Endothelial cell (in vitro differentiated cells): ENCODE measurements at regions not wholly inside any gene's neighbourhood (a gene's known extent, or its start where the extent isn't known, plus 50 kb on each side); places are given as distances from the start of the nearest gene placed in this dataset.

Experiments
- DNase-seq: peaks from one replicate; pipeline ENCODE4 v3.0.0; 2021; ENCODE audit warnings: low spot score
- H3K27ac Mint-ChIP-seq: one replicate; pipeline ENCODE4 v1.8.0; 2021; ENCODE audit warnings: mixed read lengths, inconsistent platforms; ENCODE audit not compliant: unreplicated experiment
- H3K27me3 Mint-ChIP-seq: one replicate; pipeline ENCODE4 v1.8.0; 2021; ENCODE audit warnings: mild to moderate bottlenecking, moderate library complexity, mixed read lengths, inconsistent platforms; ENCODE audit not compliant: unreplicated experiment
- H3K36me3 Mint-ChIP-seq: one replicate; pipeline ENCODE4 v1.8.0; 2021; ENCODE audit warnings: mild to moderate bottlenecking, low read depth, mixed read lengths, inconsistent platforms; ENCODE audit not compliant: unreplicated experiment
- H3K4me1 Mint-ChIP-seq: one replicate; pipeline ENCODE4 v1.8.0; 2021; ENCODE audit warnings: mild to moderate bottlenecking, mixed read lengths, inconsistent platforms; ENCODE audit not compliant: unreplicated experiment
- H3K4me3 Mint-ChIP-seq: one replicate; pipeline ENCODE4 v1.8.0; 2021; ENCODE audit warnings: mild to moderate bottlenecking, mixed read lengths, inconsistent platforms; ENCODE audit not compliant: unreplicated experiment
- H3K9me3 Mint-ChIP-seq: one replicate; pipeline ENCODE4 v1.8.0; 2021; ENCODE audit warnings: mixed read lengths, inconsistent platforms; ENCODE audit not compliant: unreplicated experiment
- CTCF ChIP-seq: fragments of 200-600 bp; sonication (generic); IDR thresholded peaks from one replicate; pipeline ENCODE4 v1.5.0; 2021; ENCODE audit warnings: antibody characterized with exemption; ENCODE audit not compliant: unreplicated experiment

- Mint-ChIP-seq H3K4me1 (peaks cover 30% of the 10 kb centered on the region), H3K9me3 (no peaks in the 10 kb centered on the region), H3K27ac (no peak overlapping the region), H3K4me3 (no peak overlapping the region), H3K36me3 (no peaks in the 10 kb centered on the region), H3K27me3 (peaks cover 2% of the 10 kb centered on the region)
- no peak for TF ChIP-seq CTCF
- no peak for DNase-seq
These were observed 153.5 kb upstream of the IL12A start for GRCh38 chr3:159835126-159835525.

GRCh38 chr3:159837725-159838124 lies 150.9 kb upstream of the IL12A start:
- Mint-ChIP-seq H3K4me3 (no peak overlapping the region), H3K27me3 (peaks cover 2% of the 10 kb centered on the region), H3K27ac (peak overlapping the region; percentile 26), H3K36me3 (no peaks in the 10 kb centered on the region), H3K4me1 (peaks cover 38% of the 10 kb centered on the region), H3K9me3 (no peaks in the 10 kb centered on the region)
- no peak for TF ChIP-seq CTCF
- DNase-seq = no peak

GRCh38 chr3:159838938-159839337 lies 149.7 kb upstream of the IL12A start:
- H3K27ac Mint-ChIP-seq = peak overlapping the region; percentile 92
- peak overlapping the region; percentile 63 for H3K4me3 Mint-ChIP-seq
- H3K9me3 Mint-ChIP-seq = no peaks in the 10 kb centered on the region
- DNase-seq = no peak
- no peak for TF ChIP-seq CTCF
- peaks cover 2% of the 10 kb centered on the region for H3K27me3 Mint-ChIP-seq
- H3K4me1 Mint-ChIP-seq = peaks cover 41% of the 10 kb centered on the region
- no peaks in the 10 kb centered on the region for H3K36me3 Mint-ChIP-seq

GRCh38 chr3:159839561-159840379 lies 148.9 kb upstream of the IL12A start, which contains the start of gene SCHIP1:
TSS of gene SCHIP1 (plus strand) at chr3:159839861.
- no peak for TF ChIP-seq CTCF
- H3K4me1 Mint-ChIP-seq = peaks cover 50% of the 10 kb centered on the region
- peak within 1 kb of the TSS; percentile 95 for H3K4me3 Mint-ChIP-seq
- DNase-seq = peak; percentile 59
- H3K9me3 Mint-ChIP-seq = no peaks in the 10 kb centered on the region
- peak within 1 kb of the TSS; percentile 95 for H3K27ac Mint-ChIP-seq
- H3K27me3 Mint-ChIP-seq = peaks cover 2% of the 10 kb centered on the region
- no peaks in the 10 kb centered on the region for H3K36me3 Mint-ChIP-seq

GRCh38 chr3:159840703-159841299 lies 147.8 kb upstream of the IL12A start:
- Mint-ChIP-seq H3K4me1 (peaks cover 58% of the 10 kb centered on the region), H3K36me3 (peaks cover 4% of the 10 kb centered on the region), H3K27ac (no peak overlapping the region), H3K4me3 (peak overlapping the region; percentile 95), H3K27me3 (peaks cover 2% of the 10 kb centered on the region), H3K9me3 (no peaks in the 10 kb centered on the region)
- no peak for TF ChIP-seq CTCF
- no peak for DNase-seq
